Mesendoderm (in vitro differentiated cells): ENCODE measurements at regions not wholly inside any gene's neighbourhood (a gene's known extent, or its start where the extent isn't known, plus 50 kb on each side); places are given as distances from the start of the nearest gene placed in this dataset.
A peak's percentile ranks its signal among the peaks of the same experiment; 100 is the strongest.
"Not testable (repeated sequence)": the region's sequence is repeated elsewhere in the genome, so short reads cannot be mapped to it uniquely, and the experiment has no call there.

Experiments used
- DNase-seq: peaks from one replicate; pipeline ENCODE4 v3.0.0; 2013
- H2AK5ac ChIP-seq: 2 replicates; pipeline ENCODE4 v1.6.1; 2013; ENCODE audit warnings: low read length, inconsistent platforms
- H2BK120ac ChIP-seq: 2 replicates; pipeline ENCODE4 v1.6.1; 2013; ENCODE audit warnings: low read depth, mild to moderate bottlenecking, low read length, moderate library complexity, mixed read lengths
- H2BK15ac ChIP-seq: replicated peaks from 2 replicates; pipeline ENCODE4 v1.6.1; 2013; ENCODE audit warnings: low read depth, mild to moderate bottlenecking, moderate library complexity
- H2BK5ac ChIP-seq: 2 replicates; pipeline ENCODE4 v1.6.1; 2013; ENCODE audit warnings: low read length, inconsistent platforms
- H3K18ac ChIP-seq: 2 replicates; pipeline ENCODE4 v1.6.1; 2013; ENCODE audit warnings: mild to moderate bottlenecking, low read length, mixed read lengths
- H3K23ac ChIP-seq: one replicate; pipeline ENCODE4 v1.6.1; 2013; ENCODE audit warnings: low read length
- H3K27ac ChIP-seq: 2 replicates; pipeline ENCODE4 v1.5.1; 2013; ENCODE audit warnings: low read depth, mild to moderate bottlenecking, inconsistent platforms, low read length, moderate library complexity
- H3K27me3 ChIP-seq: 2 replicates; pipeline ENCODE4 v1.6.1; 2013; ENCODE audit warnings: low read length, control low read depth, mild to moderate bottlenecking, inconsistent platforms; ENCODE audit not compliant: insufficient read depth, poor library complexity
- H3K36me3 ChIP-seq: 2 replicates; pipeline ENCODE4 v1.6.1; 2013; ENCODE audit warnings: low read length, inconsistent platforms; ENCODE audit not compliant: control insufficient read depth, insufficient read depth
- H3K4ac ChIP-seq: one replicate; pipeline ENCODE4 v1.6.1; 2013; ENCODE audit warnings: low read depth, mild to moderate bottlenecking, low read length, moderate library complexity
- H3K4me1 ChIP-seq: 2 replicates; pipeline ENCODE4 v1.6.1; 2013; ENCODE audit warnings: low read depth, low read length, inconsistent platforms; ENCODE audit not compliant: control insufficient read depth
- H3K4me2 ChIP-seq: 2 replicates; pipeline ENCODE4 v1.6.1; 2013; ENCODE audit warnings: low read length
- H3K4me3 ChIP-seq: 2 replicates; pipeline ENCODE4 v1.5.1; 2013; ENCODE audit warnings: mild to moderate bottlenecking, low read length
- H3K56ac ChIP-seq: one replicate; pipeline ENCODE4 v1.6.1; 2013; ENCODE audit warnings: low read length
- H3K79me1 ChIP-seq: 2 replicates; pipeline ENCODE4 v1.6.1; 2013; ENCODE audit warnings: low read length, inconsistent platforms
- H3K79me2 ChIP-seq: 2 replicates; pipeline ENCODE4 v1.6.1; 2013; ENCODE audit warnings: mild to moderate bottlenecking, low read length; ENCODE audit not compliant: control insufficient read depth, insufficient read depth
- H3K9ac ChIP-seq: 2 replicates; pipeline ENCODE4 v1.6.1; 2013; ENCODE audit warnings: low read length, inconsistent platforms
- H4K5ac ChIP-seq: one replicate; pipeline ENCODE4 v1.6.1; 2013; ENCODE audit warnings: low read length
- H4K8ac ChIP-seq: one replicate; pipeline ENCODE4 v1.6.1; 2013; ENCODE audit warnings: low read depth, mild to moderate bottlenecking, control low read depth, low read length, moderate library complexity
- WGBS: extraction: QIAGEN DNeasy Blood & Tissue Kit; methylation state at CpG from one replicate; pipeline ENCODE4 v1.1.7; 2013; ENCODE audit warnings: low lambda C conversion rate, missing lambda C conversion rate; ENCODE audit not compliant: insufficient coverage; ENCODE audit errors: extremely low coverage; 5-methylcytosine and 5-hydroxymethylcytosine counted together

- Histone ChIP-seq H3K79me1 (no peaks in the 10 kb centered on the region), H2AK5ac (no peak overlapping the region), H2BK120ac (no peak overlapping the region), H3K9ac (no peak overlapping the region), H2BK15ac (no peak overlapping the region), H3K23ac (no peak overlapping the region), H3K36me3 (no peaks in the 10 kb centered on the region), H3K4me1 (no peaks in the 10 kb centered on the region), H3K27me3 (no peaks in the 10 kb centered on the region), H3K18ac (no peak overlapping the region), H4K8ac (no peak overlapping the region), H3K4ac (no peak overlapping the region), H3K4me2 (no peak overlapping the region), H3K56ac (no peak overlapping the region), H3K79me2 (no peaks in the 10 kb centered on the region), H3K27ac (no peak overlapping the region), H2BK5ac (no peak overlapping the region), H4K5ac (no peak overlapping the region), H3K4me3 (no peak overlapping the region)
- DNase-seq, result no peak
- no CpG with 5 or more reads among the region's 6 CpGs for WGBS
Observed at GRCh38 chr6:163863565-163863964, 449.0 kb downstream of the QKI start.

GRCh38 chr6:163862701-163863100 is 448.2 kb downstream of the QKI start:
- WGBS, result no CpG with 5 or more reads among the region's 5 CpGs
- Histone ChIP-seq H3K18ac (no peak overlapping the region), H3K79me2 (no peaks in the 10 kb centered on the region), H3K4me2 (no peak overlapping the region), H3K9ac (no peak overlapping the region), H3K27me3 (no peaks in the 10 kb centered on the region), H4K8ac (no peak overlapping the region), H2BK15ac (no peak overlapping the region), H4K5ac (no peak overlapping the region), H2BK5ac (no peak overlapping the region), H2BK120ac (no peak overlapping the region), H3K56ac (no peak overlapping the region), H3K36me3 (no peaks in the 10 kb centered on the region), H3K4me3 (no peak overlapping the region), H3K79me1 (no peaks in the 10 kb centered on the region), H3K4ac (no peak overlapping the region), H3K23ac (peak overlapping the region; percentile 15), H2AK5ac (no peak overlapping the region), H3K4me1 (no peaks in the 10 kb centered on the region), H3K27ac (no peak overlapping the region)
- DNase-seq, result no peak

GRCh38 chr6:163861627-163862026 is 447.1 kb downstream of the QKI start:
- Histone ChIP-seq H2BK15ac (no peak overlapping the region), H3K56ac (no peak overlapping the region), H3K79me1 (no peaks in the 10 kb centered on the region), H2BK120ac (no peak overlapping the region), H3K4me1 (no peaks in the 10 kb centered on the region), H4K8ac (no peak overlapping the region), H3K4me3 (no peak overlapping the region), H2BK5ac (no peak overlapping the region), H3K27me3 (no peaks in the 10 kb centered on the region), H3K4me2 (no peak overlapping the region), H3K9ac (no peak overlapping the region), H3K27ac (no peak overlapping the region), H3K4ac (no peak overlapping the region), H3K79me2 (no peaks in the 10 kb centered on the region), H2AK5ac (no peak overlapping the region), H3K23ac (no peak overlapping the region), H4K5ac (no peak overlapping the region), H3K36me3 (no peaks in the 10 kb centered on the region), H3K18ac (no peak overlapping the region)
- WGBS, result no CpG with 5 or more reads among the region's 8 CpGs
- no peak for DNase-seq

- Histone ChIP-seq H3K79me2 (no peaks in the 10 kb centered on the region), H3K9ac (no peak overlapping the region), H3K27me3 (no peaks in the 10 kb centered on the region), H3K4me1 (no peaks in the 10 kb centered on the region), H2BK15ac (no peak overlapping the region), H3K4me3 (no peak overlapping the region), H3K79me1 (no peaks in the 10 kb centered on the region), H3K36me3 (no peaks in the 10 kb centered on the region), H2BK5ac (no peak overlapping the region), H4K8ac (no peak overlapping the region), H3K27ac (no peak overlapping the region), H3K4ac (no peak overlapping the region), H2AK5ac (no peak overlapping the region), H3K18ac (no peak overlapping the region), H3K4me2 (no peak overlapping the region), H4K5ac (no peak overlapping the region), H2BK120ac (no peak overlapping the region), H3K56ac (no peak overlapping the region), H3K23ac (no peak overlapping the region)
- WGBS, result no CpG with 5 or more reads among the region's 12 CpGs
- DNase-seq, result no peak
Observed at GRCh38 chr6:163860287-163861081, 446.0 kb downstream of the QKI start.

- H4K5ac ChIP-seq, H3K79me2 ChIP-seq: not testable (repeated sequence)
Observed at GRCh38 chr6:163858870-163859269, 444.4 kb downstream of the QKI start.

GRCh38 chr6:163857421-163857820 is 442.9 kb downstream of the QKI start:
- no peak overlapping the region for H3K23ac ChIP-seq
- no peak overlapping the region for H2BK15ac ChIP-seq
- no peaks in the 10 kb centered on the region for H3K36me3 ChIP-seq
- H3K79me2 ChIP-seq, result no peaks in the 10 kb centered on the region
- no peaks in the 10 kb centered on the region for H3K27me3 ChIP-seq
- H3K4me2 ChIP-seq, result no peak overlapping the region
- no peak overlapping the region for H3K4ac ChIP-seq
- H2AK5ac ChIP-seq, result no peak overlapping the region
- H3K18ac ChIP-seq, result no peak overlapping the region
- no peak for DNase-seq
- H4K5ac ChIP-seq, result no peak overlapping the region
- no peaks in the 10 kb centered on the region for H3K79me1 ChIP-seq
- H2BK120ac ChIP-seq, result no peak overlapping the region
- H3K9ac ChIP-seq, result no peak overlapping the region
- WGBS, result no CpG with 5 or more reads among the region's 2 CpGs
- H3K27ac ChIP-seq, result no peak overlapping the region
- H3K4me1 ChIP-seq, result no peaks in the 10 kb centered on the region
- H3K56ac ChIP-seq, result no peak overlapping the region
- no peak overlapping the region for H2BK5ac ChIP-seq
- H3K4me3 ChIP-seq, result no peak overlapping the region
- no peak overlapping the region for H4K8ac ChIP-seq

More at GRCh38 chr6:163858870-163859269, 444.4 kb downstream of the QKI start:
- not testable (repeated sequence) for H3K18ac ChIP-seq, H3K23ac ChIP-seq, H3K27me3 ChIP-seq, DNase-seq, H3K27ac ChIP-seq, H3K9ac ChIP-seq, H2AK5ac ChIP-seq, H3K36me3 ChIP-seq, H3K4me2 ChIP-seq, H2BK120ac ChIP-seq, H4K8ac ChIP-seq, H3K4ac ChIP-seq, H3K56ac ChIP-seq, H2BK5ac ChIP-seq, H3K4me1 ChIP-seq, H3K4me3 ChIP-seq, H2BK15ac ChIP-seq, H3K79me1 ChIP-seq
- no CpG with 5 or more reads among the region's 5 CpGs for WGBS
